ENCODE measurements at regions not wholly inside any gene's neighbourhood (a gene's known extent, or its start where the extent isn't known, plus 50 kb on each side); places are given as distances from the start of the nearest gene placed in this dataset.

GRCh38 chr6:84314377-84314898 lies 87.0 kb upstream of the CEP162 start:
- TF ChIP-seq CTCF (IDR thresholded peaks at IDR 0.05) (no peak), POLR2A (IDR thresholded peaks at IDR 0.05) (no peak)

Data from gastroesophageal sphincter (tissue), 3 donors.